Mesenchymal stem cell (in vitro differentiated cells and primary cell): ENCODE measurements at regions not wholly inside any gene's neighbourhood (a gene's known extent, or its start where the extent isn't known, plus 50 kb on each side); places are given as distances from the start of the nearest gene placed in this dataset.
A peak's percentile ranks its signal among the peaks of the same experiment; 100 is the strongest.

Experiments
- DNase-seq: peaks from one replicate; pipeline ENCODE4 v3.0.0-alpha.2; 2013
- H2AFZ ChIP-seq: one replicate; pipeline ENCODE4 v1.6.1; 2013; ENCODE audit warnings: low read depth, mild to moderate bottlenecking, control low read depth, inconsistent platforms, low read length, moderate library complexity
- H2AK5ac ChIP-seq: 2 replicates; pipeline ENCODE4 v1.6.1; 2013; ENCODE audit warnings: low read length, moderate library complexity, mild to moderate bottlenecking, inconsistent platforms; ENCODE audit not compliant: severe bottlenecking
- H2BK120ac ChIP-seq: one replicate; pipeline ENCODE4 v1.6.1; 2013; ENCODE audit warnings: low read depth, mild to moderate bottlenecking, inconsistent platforms, low read length, moderate library complexity
- H2BK12ac ChIP-seq, 2 experiments: one replicate each; pipeline ENCODE4 v1.6.1; 2013; ENCODE audit warnings: inconsistent platforms in 2 of 2, low read length in 2 of 2, mild to moderate bottlenecking in 2 of 2, moderate library complexity in 2 of 2, control low read depth in 1 of 2
- H2BK15ac ChIP-seq: one replicate; pipeline ENCODE4 v1.6.1; 2013; ENCODE audit warnings: mild to moderate bottlenecking, low read depth, inconsistent platforms; ENCODE audit not compliant: poor library complexity, severe bottlenecking
- H2BK5ac ChIP-seq: 2 replicates; pipeline ENCODE4 v1.6.1; 2013; ENCODE audit warnings: low read depth, mild to moderate bottlenecking, low read length, control low read depth, inconsistent platforms; ENCODE audit not compliant: poor library complexity, severe bottlenecking
- H3K14ac ChIP-seq, 2 experiments: one replicate each; pipeline ENCODE4 v1.6.1; 2013; ENCODE audit warnings: inconsistent platforms in 2 of 2, low read length in 2 of 2, control low read depth in 1 of 2, mild to moderate bottlenecking in 1 of 2, moderate library complexity in 1 of 2
- H3K18ac ChIP-seq, 2 experiments: one replicate each; pipeline ENCODE4 v1.6.1; 2013; ENCODE audit warnings: inconsistent platforms in 2 of 2, low read length in 2 of 2, control low read depth in 1 of 2, low read depth in 1 of 2, mild to moderate bottlenecking in 1 of 2
- H3K23ac ChIP-seq, 2 experiments: one replicate each; pipeline ENCODE4 v1.6.1; 2013; ENCODE audit warnings: inconsistent platforms in 2 of 2, low read length in 2 of 2, mild to moderate bottlenecking in 2 of 2, moderate library complexity in 2 of 2, control low read depth in 1 of 2
- H3K27ac ChIP-seq: 2 replicates; pipeline ENCODE4 v1.5.1; 2013; ENCODE audit warnings: mild to moderate bottlenecking, moderate library complexity, low read length, control low read depth, inconsistent platforms; ENCODE audit not compliant: poor library complexity, severe bottlenecking
- H3K27me3 ChIP-seq, 2 experiments: 2 replicates each; pipeline versions ENCODE4 v1.6.1 to v1.7.0; 2013; ENCODE audit warnings: low read length in 2 of 2, mild to moderate bottlenecking in 2 of 2, moderate library complexity in 2 of 2, control low read depth in 1 of 2, inconsistent platforms in 1 of 2; ENCODE audit not compliant: control insufficient read depth in 1 of 2, insufficient read depth in 1 of 2
- H3K36me3 ChIP-seq, 2 experiments: 2 replicates each; pipeline versions ENCODE4 v1.6.1 to v1.7.0; 2013; ENCODE audit warnings: low read length in 2 of 2, control low read depth in 1 of 2, inconsistent platforms in 1 of 2, low read depth in 1 of 2, mild to moderate bottlenecking in 1 of 2; ENCODE audit not compliant: insufficient read depth in 2 of 2, control insufficient read depth in 1 of 2
- H3K4ac ChIP-seq, 2 experiments: one replicate each; pipeline ENCODE4 v1.6.1; 2013; ENCODE audit warnings: inconsistent platforms in 2 of 2, low read length in 2 of 2, mild to moderate bottlenecking in 2 of 2, moderate library complexity in 2 of 2, control low read depth in 1 of 2, low read depth in 1 of 2
- H3K4me1 ChIP-seq: 2 replicates; pipeline ENCODE4 v1.6.1; 2013; ENCODE audit warnings: low read depth, low read length, control low read depth; ENCODE audit not compliant: control insufficient read depth, insufficient read depth
- H3K4me2 ChIP-seq: 2 replicates; pipeline ENCODE4 v1.6.1; 2013; ENCODE audit warnings: low read length, mild to moderate bottlenecking, inconsistent platforms; ENCODE audit not compliant: poor library complexity, severe bottlenecking
- H3K4me3 ChIP-seq, 2 experiments: 2 replicates each; pipeline versions ENCODE4 v1.5.1 to v1.7.0; 2013; ENCODE audit warnings: low read length in 2 of 2, mild to moderate bottlenecking in 2 of 2, control low read depth in 1 of 2, low read depth in 1 of 2; ENCODE audit not compliant: insufficient read depth in 1 of 2
- H3K79me1 ChIP-seq: replicated peaks from 2 replicates; pipeline ENCODE4 v1.6.1; 2013; ENCODE audit warnings: mild to moderate bottlenecking, control low read depth, low read length, inconsistent platforms; ENCODE audit not compliant: poor library complexity, severe bottlenecking
- H3K9ac ChIP-seq: 2 replicates; pipeline ENCODE4 v1.7.0; 2013; ENCODE audit warnings: mild to moderate bottlenecking, low read length, moderate library complexity
- H3K9me3 ChIP-seq: 2 replicates; pipeline ENCODE4 v1.7.0; 2013; ENCODE audit warnings: mild to moderate bottlenecking, low read length; ENCODE audit not compliant: control insufficient read depth
- H4K8ac ChIP-seq: one replicate; pipeline ENCODE4 v1.6.1; 2013; ENCODE audit warnings: inconsistent platforms, mild to moderate bottlenecking, low read length, moderate library complexity
- H4K91ac ChIP-seq: one replicate; pipeline ENCODE4 v1.6.1; 2013; ENCODE audit warnings: mild to moderate bottlenecking, low read length, inconsistent platforms
- WGBS: methylation state at CpG from one replicate; pipeline ENCODE4 v1.1.7; 2013; ENCODE audit warnings: mixed read lengths; 5-methylcytosine and 5-hydroxymethylcytosine counted together

DNA sequence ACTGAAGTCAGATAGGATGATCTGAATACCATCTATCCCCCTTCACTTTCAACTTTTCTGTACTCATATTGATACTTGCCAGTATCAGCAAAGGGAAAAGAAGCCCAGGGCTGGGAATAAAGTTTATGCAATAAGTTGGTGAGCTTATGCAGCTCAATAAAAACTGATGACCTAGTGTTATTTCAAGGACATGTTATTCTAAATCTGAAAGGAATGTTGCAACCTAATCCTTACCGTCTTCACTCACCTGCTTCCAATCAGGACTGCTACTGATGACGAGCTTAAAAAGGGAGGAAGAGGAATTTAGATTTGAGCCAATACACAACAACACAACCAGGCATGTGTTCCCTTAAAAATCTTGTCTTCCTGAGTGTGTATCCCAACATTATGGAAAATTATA lies 419.9 kb downstream of the SPRY1 start:
- no peak overlapping the region for H4K91ac ChIP-seq
- no peak overlapping the region for H2BK12ac ChIP-seq
- H3K4ac ChIP-seq, result no peak overlapping the region
- H3K23ac ChIP-seq, result no peak overlapping the region
- no peak for DNase-seq
- H2AFZ ChIP-seq, result no peak overlapping the region
- H4K8ac ChIP-seq, result peak overlapping the region; percentile 7
- H3K27ac ChIP-seq, result no peak overlapping the region
- H3K27me3 ChIP-seq, result no peaks in the 10 kb centered on the region
- WGBS, result no CpG with 5 or more reads among the region's 2 CpGs
- H3K79me1 ChIP-seq, result no peaks in the 10 kb centered on the region
- no peak overlapping the region for H2BK120ac ChIP-seq
- H2BK5ac ChIP-seq, result no peak overlapping the region
- no peaks in the 10 kb centered on the region for H3K9me3 ChIP-seq
- no peak overlapping the region for H3K4me3 ChIP-seq
- H3K18ac ChIP-seq, result no peak overlapping the region
- no peaks in the 10 kb centered on the region for H3K4me1 ChIP-seq
- H3K36me3 ChIP-seq, result no peaks in the 10 kb centered on the region
- no peak overlapping the region for H3K4me2 ChIP-seq
- no peak overlapping the region for H2BK15ac ChIP-seq
- H2AK5ac ChIP-seq, result no peak overlapping the region
- no peak overlapping the region for H3K9ac ChIP-seq
- no peak overlapping the region for H3K14ac ChIP-seq

DNA sequence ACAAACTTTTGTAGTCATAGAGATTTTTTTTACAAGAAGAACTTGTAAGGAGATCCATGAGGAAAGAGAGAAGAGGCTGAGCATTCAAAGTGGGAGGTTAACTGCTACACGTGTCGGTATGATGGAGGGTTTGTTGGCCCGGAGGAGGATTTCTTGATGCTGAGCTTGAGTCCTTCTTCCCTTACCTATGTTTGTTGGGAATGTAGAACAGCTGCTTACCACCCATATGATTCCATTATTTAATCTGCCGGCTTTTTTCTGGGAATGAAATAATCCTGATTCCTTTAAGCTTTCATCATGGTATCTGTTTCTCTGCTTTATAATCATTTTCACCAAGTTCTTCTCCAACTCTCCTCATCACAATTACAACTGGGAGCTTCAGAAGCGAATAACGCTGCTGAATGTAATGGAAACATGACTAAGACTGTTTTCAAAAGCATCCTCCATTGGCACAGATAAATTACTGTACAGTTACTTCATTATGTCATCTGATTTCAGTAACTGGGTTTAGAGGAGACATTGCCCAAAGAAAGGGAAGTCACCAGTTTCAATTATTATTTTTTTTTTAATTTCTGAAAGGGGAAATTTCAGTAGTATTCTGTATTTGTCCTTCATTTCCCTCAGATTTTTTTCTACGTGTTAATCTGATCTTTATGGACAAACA lies 420.6 kb downstream of the SPRY1 start:
- Histone ChIP-seq H2AK5ac (no peak overlapping the region), H3K14ac (no peak overlapping the region), H3K18ac (no peak overlapping the region), H2BK5ac (no peak overlapping the region), H3K4me1 (no peaks in the 10 kb centered on the region), H3K27ac (no peak overlapping the region), H3K9ac (no peak overlapping the region), H3K23ac (no peak overlapping the region), H3K4me2 (no peak overlapping the region), H2BK12ac (peak overlapping the region in 1 of 2 experiments; percentile 72), H2AFZ (no peak overlapping the region), H3K9me3 (no peaks in the 10 kb centered on the region), H3K4me3 (no peak overlapping the region), H3K27me3 (no peaks in the 10 kb centered on the region), H3K79me1 (no peaks in the 10 kb centered on the region), H2BK15ac (no peak overlapping the region), H3K36me3 (no peaks in the 10 kb centered on the region), H2BK120ac (no peak overlapping the region), H3K4ac (no peak overlapping the region), H4K8ac (no peak overlapping the region), H4K91ac (no peak overlapping the region)
- DNase-seq, result no peak
- 97% methylated on average over 5 of the region's 7 CpGs for WGBS

DNA sequence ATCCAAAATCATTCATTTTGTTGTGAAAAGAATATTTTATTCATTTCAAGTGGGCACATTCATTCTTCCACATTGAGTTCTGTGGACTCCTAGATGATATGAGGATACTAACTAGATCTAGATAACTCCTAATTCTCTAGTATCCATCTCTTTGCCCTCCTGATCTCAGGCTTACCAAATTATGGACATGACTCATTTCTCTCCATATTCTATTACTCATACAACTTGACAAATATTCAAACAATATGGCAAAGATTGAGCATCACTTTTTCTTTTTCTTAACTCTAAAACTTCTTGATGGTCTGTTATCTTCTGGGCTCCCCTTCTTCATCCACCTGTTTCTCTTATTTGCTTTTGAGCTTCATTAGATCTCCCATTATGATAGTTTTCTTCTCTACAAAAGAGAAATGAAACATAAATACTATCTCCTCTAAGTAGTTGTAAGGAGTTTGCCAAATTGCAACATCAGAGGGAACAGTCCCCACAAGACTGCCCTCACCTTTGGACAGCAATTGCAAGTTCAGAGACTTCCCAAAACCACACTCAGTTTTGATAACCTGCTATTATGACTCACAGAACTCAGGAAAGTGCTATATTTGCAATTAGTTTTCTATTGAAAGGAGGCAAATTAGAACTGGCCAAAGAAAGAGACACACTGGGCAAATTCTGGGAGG lies 422.9 kb downstream of the SPRY1 start:
- Histone ChIP-seq H3K4ac (no peak overlapping the region), H3K9ac (no peak overlapping the region), H3K4me1 (no peaks in the 10 kb centered on the region), H3K18ac (no peak overlapping the region), H2BK120ac (no peak overlapping the region), H3K27ac (no peak overlapping the region), H3K4me2 (no peak overlapping the region), H3K4me3 (no peak overlapping the region), H3K14ac (no peak overlapping the region), H2BK15ac (no peak overlapping the region), H3K79me1 (no peaks in the 10 kb centered on the region), H3K23ac (no peak overlapping the region), H2AK5ac (no peak overlapping the region), H3K27me3 (no peaks in the 10 kb centered on the region), H2BK12ac (peak overlapping the region in 1 of 2 experiments; percentile 25), H3K9me3 (no peaks in the 10 kb centered on the region), H4K8ac (no peak overlapping the region), H2BK5ac (no peak overlapping the region), H4K91ac (no peak overlapping the region), H3K36me3 (no peaks in the 10 kb centered on the region), H2AFZ (no peak overlapping the region)
- DNase-seq, result no peak

DNA sequence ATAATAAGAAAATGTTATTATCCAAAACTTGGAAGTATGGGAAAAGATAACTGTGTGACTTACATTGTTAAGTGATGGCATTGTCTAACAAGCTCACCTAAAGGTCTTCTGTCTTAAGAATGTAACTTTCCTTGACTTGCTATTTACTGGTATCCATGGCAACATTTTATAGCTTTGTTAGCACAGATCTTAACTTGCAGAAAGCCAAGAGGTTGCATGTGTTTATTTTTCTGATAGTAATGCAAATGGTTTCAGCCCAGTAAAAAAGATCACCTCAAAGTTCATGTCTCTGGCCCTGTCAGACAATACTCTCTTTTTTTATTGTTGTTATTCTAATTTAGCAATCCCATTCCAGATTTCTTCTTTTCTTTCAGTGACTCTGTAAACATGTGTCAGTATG lies 425.3 kb downstream of the SPRY1 start:
- H3K27ac ChIP-seq, result no peak overlapping the region
- no peak overlapping the region for H2BK120ac ChIP-seq
- no peak overlapping the region for H2BK12ac ChIP-seq
- no peak overlapping the region for H4K91ac ChIP-seq
- DNase-seq, result peak; percentile 82
- no peak overlapping the region for H3K4ac ChIP-seq
- H3K4me2 ChIP-seq, result no peak overlapping the region
- H3K18ac ChIP-seq, result no peak overlapping the region
- no peaks in the 10 kb centered on the region for H3K4me1 ChIP-seq
- H3K9ac ChIP-seq, result no peak overlapping the region
- H2BK5ac ChIP-seq, result no peak overlapping the region
- no peak overlapping the region for H2AK5ac ChIP-seq
- no peak overlapping the region for H3K4me3 ChIP-seq
- no peak overlapping the region for H4K8ac ChIP-seq
- no peaks in the 10 kb centered on the region for H3K27me3 ChIP-seq
- no peaks in the 10 kb centered on the region for H3K36me3 ChIP-seq
- H3K14ac ChIP-seq, result no peak overlapping the region
- H3K23ac ChIP-seq, result no peak overlapping the region
- H3K9me3 ChIP-seq, result no peaks in the 10 kb centered on the region
- no peak overlapping the region for H2AFZ ChIP-seq
- H2BK15ac ChIP-seq, result no peak overlapping the region
- no peaks in the 10 kb centered on the region for H3K79me1 ChIP-seq
